ENCODE measurements at regions not wholly inside any gene's neighbourhood (a gene's known extent, or its start where the extent isn't known, plus 50 kb on each side); places are given as distances from the start of the nearest gene placed in this dataset.
"Not testable (repeated sequence)": the region's sequence is repeated elsewhere in the genome, so short reads cannot be mapped to it uniquely, and the experiment has no call there.

- WGBS, 2 donors = 89 to 90% methylated on average over 5 of the region's 5 CpGs
- intact Hi-C loops (cut with DNase I) = no loop called here
- peaks cover 0 to 3% (median 0%) of the 10 kb centered on the region in 4 donors for H3K9me3 ChIP-seq
- no peaks in the 10 kb centered on the region for H3K27me3 ChIP-seq
- TF ChIP-seq POLR2A (IDR thresholded peaks at IDR 0.05) (no peak), POLR2AphosphoS5 (IDR thresholded peaks at IDR 0.05) (no peak), EP300 (IDR thresholded peaks at IDR 0.05) (no peak), CTCF (IDR thresholded peaks at IDR 0.05) (no peak)
- no peaks in the 10 kb centered on the region for H3K4me1 ChIP-seq
- DNase-seq = no peak
- H3K36me3 ChIP-seq = no peaks in the 10 kb centered on the region
- no peak overlapping the region for H3K27ac ChIP-seq
- no peak overlapping the region for H3K4me3 ChIP-seq
Observed at GRCh38 chr17:27180322-27180721, 113.6 kb upstream of the WSB1 start.

- H3K27me3 ChIP-seq; DNase-seq; H3K27ac ChIP-seq; H3K9me3 ChIP-seq; H3K4me3 ChIP-seq; H3K36me3 ChIP-seq; intact Hi-C loops (cut with DNase I); H3K4me1 ChIP-seq: not testable (repeated sequence)
- WGBS, 2 donors = 51 to 61% methylated on average over 2 of the region's 2 CpGs
Observed at GRCh38 chr17:27181379-27181925, 112.5 kb upstream of the WSB1 start.

GRCh38 chr17:27181935-27182334 is 112.0 kb upstream of the WSB1 start:
- no peak for TF ChIP-seq POLR2AphosphoS5 (IDR thresholded peaks at IDR 0.05)
- no peak for TF ChIP-seq EP300 (IDR thresholded peaks at IDR 0.05)
- no peak for TF ChIP-seq POLR2A (IDR thresholded peaks at IDR 0.05)
- WGBS, 2 donors = 90 to 96% methylated on average over 3 of the region's 3 CpGs
- H3K9me3 ChIP-seq = peaks cover 0 to 3% (median 0%) of the 10 kb centered on the region in 4 donors
- H3K4me1 ChIP-seq = no peaks in the 10 kb centered on the region
- no peak for DNase-seq
- H3K27me3 ChIP-seq = no peaks in the 10 kb centered on the region
- no peaks in the 10 kb centered on the region for H3K36me3 ChIP-seq
- intact Hi-C loops (cut with DNase I) = no loop called here
- no peak overlapping the region for H3K27ac ChIP-seq
- no peak overlapping the region for H3K4me3 ChIP-seq

GRCh38 chr17:27197505-27197904 is 96.4 kb upstream of the WSB1 start:
- H3K9me3 ChIP-seq; H3K4me1 ChIP-seq; H3K36me3 ChIP-seq; H3K27me3 ChIP-seq; H3K27ac ChIP-seq; intact Hi-C loops (cut with DNase I); H3K4me3 ChIP-seq; DNase-seq: not testable (repeated sequence)
- WGBS, 2 donors = 45 to 50% methylated on average over 8 of the region's 8 CpGs

GRCh38 chr17:27199948-27200347 is 94.0 kb upstream of the WSB1 start:
- intact Hi-C loops (cut with DNase I) = no loop called here
- Histone ChIP-seq H3K4me3 (no peak overlapping the region), H3K4me1 (no peaks in the 10 kb centered on the region), H3K36me3 (no peaks in the 10 kb centered on the region), H3K9me3 (no peaks in the 10 kb centered on the region), H3K27me3 (no peaks in the 10 kb centered on the region), H3K27ac (no peak overlapping the region)
- no peak for TF ChIP-seq CTCF (IDR thresholded peaks at IDR 0.05)
- no peak for TF ChIP-seq POLR2A (IDR thresholded peaks at IDR 0.05)
- no peak for TF ChIP-seq EP300 (IDR thresholded peaks at IDR 0.05)
- no peak for TF ChIP-seq POLR2AphosphoS5 (IDR thresholded peaks at IDR 0.05)
- DNase-seq = no peak
- WGBS, 2 donors = 61 to 83% methylated on average over 4 of the region's 4 CpGs

- intact Hi-C loops (cut with DNase I) = no loop called here
- TF ChIP-seq POLR2AphosphoS5 (IDR thresholded peaks at IDR 0.05) = no peak
- TF ChIP-seq CTCF (IDR thresholded peaks at IDR 0.05) = no peak
- no peak for TF ChIP-seq POLR2A (IDR thresholded peaks at IDR 0.05)
- no peak for TF ChIP-seq EP300 (IDR thresholded peaks at IDR 0.05)
Observed at GRCh38 chr17:27200476-27200875, 93.4 kb upstream of the WSB1 start.

More at GRCh38 chr17:27200476-27200875, 93.4 kb upstream of the WSB1 start:
- no peak for DNase-seq
- Histone ChIP-seq H3K9me3 (no peaks in the 10 kb centered on the region), H3K36me3 (no peaks in the 10 kb centered on the region), H3K4me1 (no peaks in the 10 kb centered on the region), H3K27ac (no peak overlapping the region), H3K27me3 (no peaks in the 10 kb centered on the region), H3K4me3 (no peak overlapping the region)

Measured in sigmoid colon (tissue), 6 donors.